MM.1S (cell line): ENCODE measurements at regions not wholly inside any gene's neighbourhood (a gene's known extent, or its start where the extent isn't known, plus 50 kb on each side); places are given as distances from the start of the nearest gene placed in this dataset.

ENCODE experiments used
- DNase-seq: peaks from one replicate; pipeline ENCODE4 v3.0.0-alpha.2; 2015
- H2AFZ ChIP-seq: fragments of 300-600 bp; sonication (generic); 2 replicates; pipeline ENCODE4 v1.6.0; 2016; ENCODE audit warnings: antibody characterized with exemption, low read length
- H3F3A ChIP-seq: fragments of 300-600 bp; sonication (generic); 2 replicates; pipeline ENCODE4 v1.6.1; 2016; ENCODE audit warnings: mild to moderate bottlenecking, antibody characterized with exemption, low read length, moderate library complexity, mixed read lengths; ENCODE audit not compliant: insufficient read depth
- H3K27ac ChIP-seq: fragments of 300-600 bp; sonication (generic); 2 replicates; pipeline ENCODE4 v1.5.1; 2016; ENCODE audit warnings: mild to moderate bottlenecking, low read length
- H3K27me3 ChIP-seq: fragments of 300-600 bp; sonication (generic); replicated peaks from 2 replicates; pipeline ENCODE4 v1.6.0; 2016; ENCODE audit warnings: low read length; ENCODE audit not compliant: insufficient read depth
- H3K36me3 ChIP-seq: fragments of 300-600 bp; sonication (generic); replicated peaks from 2 replicates; pipeline ENCODE4 v1.6.1; 2016; ENCODE audit warnings: mild to moderate bottlenecking, low read length, mixed read lengths; ENCODE audit not compliant: insufficient read depth
- H3K4me1 ChIP-seq: fragments of 300-600 bp; sonication (generic); 2 replicates; pipeline ENCODE4 v1.6.1; 2016; ENCODE audit warnings: low read length, mixed read lengths
- H3K4me2 ChIP-seq: fragments of 300-600 bp; sonication (generic); 2 replicates; pipeline ENCODE4 v1.6.0; 2016; ENCODE audit warnings: low read depth, low read length
- H3K4me3 ChIP-seq: fragments of 300-600 bp; sonication (generic); 2 replicates; pipeline ENCODE4 v1.5.1; 2016; ENCODE audit warnings: low read length, mixed read lengths
- H3K79me2 ChIP-seq: fragments of 300-600 bp; sonication (generic); 2 replicates; pipeline ENCODE4 v1.6.1; 2016; ENCODE audit warnings: mixed run types, low read length, mixed read lengths
- H3K9ac ChIP-seq: fragments of 300-600 bp; sonication (generic); 2 replicates; pipeline ENCODE4 v1.6.1; 2016; ENCODE audit warnings: low read length, mixed read lengths
- H3K9me2 ChIP-seq: fragments of 300-600 bp; sonication (generic); replicated peaks from 2 replicates; pipeline ENCODE4 v1.6.1; 2016; ENCODE audit warnings: mild to moderate bottlenecking, low read length, mixed read lengths; ENCODE audit not compliant: insufficient read depth
- H3K9me3 ChIP-seq: fragments of 300-600 bp; sonication (generic); replicated peaks from 2 replicates; pipeline ENCODE4 v1.6.1; 2016; ENCODE audit warnings: mild to moderate bottlenecking, low read length, mixed read lengths; ENCODE audit not compliant: insufficient read depth
- H4K20me1 ChIP-seq: fragments of 300-600 bp; sonication (generic); 2 replicates; pipeline ENCODE4 v1.6.1; 2016; ENCODE audit warnings: mild to moderate bottlenecking, low read length, moderate library complexity, mixed read lengths; ENCODE audit not compliant: insufficient read depth
- CTCF ChIP-seq: fragments of 300-600 bp; sonication (generic); IDR thresholded peaks from 2 replicates; pipeline ENCODE4 v1.5.1; 2016; ENCODE audit warnings: antibody characterized with exemption, low read length, mixed read lengths
- EZH2 ChIP-seq: fragments of 300-600 bp; sonication (generic); optimal IDR thresholded peaks from 2 replicates; pipeline ENCODE3; 2017; ENCODE audit warnings: low read depth, mild to moderate bottlenecking, antibody characterized with exemption, low read length, mixed read lengths
- EZH2phosphoT487 ChIP-seq: fragments of 300-600 bp; sonication (generic); IDR thresholded peaks from 2 replicates; pipeline ENCODE4 v1.6.1; 2018; ENCODE audit warnings: antibody characterized with exemption, low read length

DNA sequence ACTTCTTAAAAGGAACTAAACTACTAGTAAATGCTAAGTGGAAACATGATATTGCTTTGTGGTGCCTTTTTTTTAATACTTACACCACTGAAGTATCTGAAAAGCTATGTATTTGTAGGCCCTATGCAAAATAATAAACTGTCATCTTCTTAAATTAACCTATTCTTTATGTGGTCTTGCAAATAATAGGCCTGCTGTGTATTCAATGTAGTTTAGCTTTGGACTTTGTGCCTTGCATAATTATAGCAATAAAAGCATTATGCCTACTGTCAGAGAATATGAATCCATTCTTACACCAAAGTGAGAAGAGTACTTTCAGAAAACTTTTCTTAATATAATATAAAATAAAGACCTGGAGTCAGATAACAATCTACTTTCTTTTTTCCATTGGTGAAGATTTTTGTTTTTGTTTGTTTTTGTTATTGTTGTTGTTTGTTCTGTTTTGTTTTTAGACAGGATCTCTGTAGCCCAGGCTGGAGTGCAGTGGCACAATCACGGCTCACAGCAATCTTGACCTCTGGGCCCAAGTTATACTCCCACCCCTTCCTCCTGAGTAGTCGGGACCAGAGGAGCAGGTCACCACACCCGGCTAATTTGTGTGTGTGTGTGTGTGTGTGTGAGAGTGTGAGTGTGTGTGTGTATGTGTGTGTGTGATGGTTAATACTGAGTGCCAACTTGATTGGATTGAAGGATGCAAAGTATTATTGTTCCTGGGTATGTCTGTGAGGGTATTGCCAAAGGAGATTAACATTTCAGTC is 213.8 kb downstream of the SLC6A15 start:
- H3K79me2 ChIP-seq: no peaks in the 10 kb centered on the region

DNA sequence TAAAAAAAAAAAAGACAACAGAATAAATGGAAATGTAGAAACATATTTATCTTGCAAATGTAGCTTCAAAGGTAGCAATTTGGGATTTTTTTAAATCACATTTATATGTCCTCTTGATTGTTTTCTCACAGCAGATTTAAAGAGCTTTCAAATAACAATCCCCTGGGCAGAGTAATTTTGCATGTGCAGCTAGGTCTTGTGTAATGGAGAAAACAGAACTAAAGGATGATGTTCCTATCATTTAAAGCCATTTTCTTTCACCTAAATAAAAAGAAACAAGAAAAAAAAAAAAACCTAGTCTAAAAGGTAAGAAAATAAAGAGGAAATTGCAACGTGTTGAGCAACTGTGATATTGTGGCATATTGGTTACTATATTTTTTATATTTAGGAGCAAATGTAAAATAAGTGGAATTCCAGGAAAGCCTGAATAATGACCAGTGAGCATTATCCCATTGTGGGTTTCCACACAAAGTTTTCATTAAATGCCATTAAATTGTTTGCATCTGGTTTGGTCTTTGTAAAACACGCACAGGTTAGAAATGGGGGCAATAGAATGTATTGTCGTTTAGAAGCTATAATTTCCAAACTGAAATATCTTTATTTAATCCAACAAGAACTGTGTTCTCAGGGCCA is 215.6 kb downstream of the SLC6A15 start:
- Histone ChIP-seq H3K36me3 (no peaks in the 10 kb centered on the region), H3K4me2 (no peak overlapping the region), H4K20me1 (no peaks in the 10 kb centered on the region), H3K79me2 (no peaks in the 10 kb centered on the region), H3F3A (no peaks in the 10 kb centered on the region), H3K27ac (no peak overlapping the region), H3K4me1 (no peaks in the 10 kb centered on the region), H3K27me3 (no peaks in the 10 kb centered on the region), H3K9me2 (no peaks in the 10 kb centered on the region), H3K4me3 (no peak overlapping the region), H3K9ac (no peak overlapping the region), H2AFZ (no peak overlapping the region), H3K9me3 (no peaks in the 10 kb centered on the region)
- no peak for DNase-seq
- TF ChIP-seq CTCF: no peak
- TF ChIP-seq EZH2phosphoT487: no peak
- TF ChIP-seq EZH2: no peak

More for the DNA sequence above, 213.8 kb downstream of the SLC6A15 start:
- no peaks in the 10 kb centered on the region for H3F3A ChIP-seq
- DNase-seq: no peak
- H3K27ac ChIP-seq: no peak overlapping the region
- H3K36me3 ChIP-seq: no peaks in the 10 kb centered on the region
- no peak overlapping the region for H2AFZ ChIP-seq
- no peaks in the 10 kb centered on the region for H3K4me1 ChIP-seq
- H3K9me2 ChIP-seq: no peaks in the 10 kb centered on the region
- no peaks in the 10 kb centered on the region for H4K20me1 ChIP-seq
- H3K4me2 ChIP-seq: no peak overlapping the region
- no peaks in the 10 kb centered on the region for H3K27me3 ChIP-seq
- no peak for TF ChIP-seq EZH2phosphoT487
- no peak for TF ChIP-seq CTCF
- TF ChIP-seq EZH2: no peak
- H3K9me3 ChIP-seq: no peaks in the 10 kb centered on the region
- no peak overlapping the region for H3K4me3 ChIP-seq
- no peak overlapping the region for H3K9ac ChIP-seq

DNA sequence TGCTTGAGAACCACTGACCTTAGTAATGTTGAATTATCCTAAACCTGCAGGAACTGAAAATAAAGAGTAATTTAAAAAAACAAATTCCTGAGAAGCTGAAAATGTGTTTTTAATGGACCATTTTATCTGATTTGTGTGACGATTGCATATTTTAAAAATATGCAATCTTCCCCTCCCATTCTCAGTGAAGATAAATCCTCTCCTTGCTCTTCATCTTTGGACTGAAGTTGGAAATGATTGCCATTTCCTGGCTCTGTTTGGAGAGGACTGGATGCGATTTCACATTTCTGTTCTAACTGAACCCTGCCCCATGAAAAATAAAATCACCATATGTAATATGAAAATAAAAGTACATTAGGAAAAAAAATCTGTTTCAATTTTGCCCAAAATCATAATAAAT is 216.3 kb downstream of the SLC6A15 start:
- Histone ChIP-seq H4K20me1 (no peaks in the 10 kb centered on the region), H3K9ac (no peak overlapping the region), H3K4me2 (no peak overlapping the region), H3K36me3 (no peaks in the 10 kb centered on the region), H3K9me2 (no peaks in the 10 kb centered on the region), H3K4me1 (no peaks in the 10 kb centered on the region), H3K9me3 (no peaks in the 10 kb centered on the region), H3F3A (no peaks in the 10 kb centered on the region), H3K4me3 (no peak overlapping the region), H3K27ac (no peak overlapping the region), H2AFZ (no peak overlapping the region), H3K27me3 (no peaks in the 10 kb centered on the region), H3K79me2 (no peaks in the 10 kb centered on the region)
- DNase-seq: no peak
- TF ChIP-seq CTCF: no peak
